Activated CD4-positive, alpha-beta T cell treated with anti-CD3 and anti-CD28 coated beads for 36 hours (primary cell): ENCODE measurements at regions not wholly inside any gene's neighbourhood (a gene's known extent, or its start where the extent isn't known, plus 50 kb on each side); places are given as distances from the start of the nearest gene placed in this dataset.
"Not testable (repeated sequence)": the region's sequence is repeated elsewhere in the genome, so short reads cannot be mapped to it uniquely, and the experiment has no call there.

Experiments
- ATAC-seq: fragments of 200-7000 bp; cut with Tn5 transposase; one replicate; pipeline ENCODE4 v1.10.0; 2021; ENCODE audit warnings: mild to moderate bottlenecking, moderate library complexity
- CTCF ChIA-PET: fragments of 350-600 bp; sonication (Branson Sonifier 250); formaldehyde crosslinking; loops from one replicate; lab custom pipeline; 2021; ENCODE audit warnings: antibody characterized with exemption; lab: Charles Lee
- POLR2A ChIA-PET: fragments of 350-600 bp; sonication (Branson Sonifier 250); formaldehyde crosslinking; loops from one replicate; lab custom pipeline; 2021; ENCODE audit warnings: antibody characterized with exemption, inconsistent platforms; lab: Charles Lee
- DNase-seq: peaks from one replicate; pipeline ENCODE4 v3.0.0-alpha.2; 2020
- H3K27ac Mint-ChIP-seq: one replicate; pipeline ENCODE4 v1.8.0; 2021; ENCODE audit warnings: mixed read lengths
- H3K27me3 Mint-ChIP-seq: one replicate; pipeline ENCODE4 v1.8.0; 2021; ENCODE audit warnings: mixed read lengths
- H3K36me3 Mint-ChIP-seq: one replicate; pipeline ENCODE4 v1.8.0; 2021; ENCODE audit warnings: low read depth, mixed read lengths
- H3K4me1 Mint-ChIP-seq: one replicate; pipeline ENCODE4 v1.8.0; 2021; ENCODE audit warnings: mixed read lengths
- H3K4me3 Mint-ChIP-seq: one replicate; pipeline ENCODE4 v1.8.0; 2021; ENCODE audit warnings: mild to moderate bottlenecking, moderate library complexity, mixed read lengths
- H3K9me3 Mint-ChIP-seq: one replicate; pipeline ENCODE4 v1.8.0; 2021; ENCODE audit warnings: low read depth, mixed read lengths
- intact Hi-C, 2 experiments: fragments of 100-400 bp; cut with DNase I in 1 of 2; cut with micrococcal nuclease in 1 of 2; formaldehyde crosslinking; loops; one replicate each; pipeline versions ENCODE4 v1.14.2 to v1.15.1; 2022 to 2024; cut with DNase I, micrococcal nuclease

GRCh38 chr10:84948644-84949043 lies 620.3 kb downstream of the CCSER2 start:
- intact Hi-C loops: no loop called here
- DNase-seq (no peak), ATAC-seq (no peak)
- Mint-ChIP-seq H3K4me1 (no peaks in the 10 kb centered on the region), H3K36me3 (no peaks in the 10 kb centered on the region), H3K4me3 (no peak overlapping the region), H3K9me3 (no peaks in the 10 kb centered on the region), H3K27me3 (no peaks in the 10 kb centered on the region), H3K27ac (no peak overlapping the region)
- ChIA-PET POLR2A (no interaction called here), CTCF (no interaction called here)

- ChIA-PET CTCF (no interaction called here), POLR2A (no interaction called here)
- Mint-ChIP-seq H3K4me1 (no peaks in the 10 kb centered on the region), H3K36me3 (no peaks in the 10 kb centered on the region), H3K4me3 (no peak overlapping the region), H3K27me3 (no peaks in the 10 kb centered on the region), H3K9me3 (no peaks in the 10 kb centered on the region), H3K27ac (no peak overlapping the region)
- intact Hi-C loops: no loop called here
- ATAC-seq (no peak), DNase-seq (no peak)
Measured at GRCh38 chr10:84951616-84952015, 623.2 kb downstream of the CCSER2 start.

GRCh38 chr10:84957427-84957826 lies 629.0 kb downstream of the CCSER2 start:
- no peaks in the 10 kb centered on the region for H3K4me1 Mint-ChIP-seq
- no peak for DNase-seq
- intact Hi-C loops: no loop called here
- ChIA-PET CTCF (no interaction called here), POLR2A (interaction anchor here (0.5 kb wide), 1 partner anchor 214 kb away, joined by 4 read pairs; no protein-coding TSS in a partner anchor)
- H3K4me3 Mint-ChIP-seq: no peak overlapping the region
- no peak overlapping the region for H3K27ac Mint-ChIP-seq
- no peaks in the 10 kb centered on the region for H3K36me3 Mint-ChIP-seq
- no peaks in the 10 kb centered on the region for H3K9me3 Mint-ChIP-seq
- no peaks in the 10 kb centered on the region for H3K27me3 Mint-ChIP-seq
- ATAC-seq: no peak

- Mint-ChIP-seq H3K27me3 (no peaks in the 10 kb centered on the region), H3K4me3 (no peak overlapping the region), H3K9me3 (no peaks in the 10 kb centered on the region), H3K27ac (no peak overlapping the region), H3K4me1 (no peaks in the 10 kb centered on the region), H3K36me3 (no peaks in the 10 kb centered on the region)
- intact Hi-C loops: no loop called here
- POLR2A ChIA-PET: no interaction called here
- CTCF ChIA-PET: interaction anchor here (1.1 kb wide), 1 partner anchor 16 kb away, joined by 3 read pairs; no protein-coding TSS in a partner anchor
- DNase-seq (no peak), ATAC-seq (no peak)
Measured at GRCh38 chr10:84965468-84965867, 637.1 kb downstream of the CCSER2 start.

DNA sequence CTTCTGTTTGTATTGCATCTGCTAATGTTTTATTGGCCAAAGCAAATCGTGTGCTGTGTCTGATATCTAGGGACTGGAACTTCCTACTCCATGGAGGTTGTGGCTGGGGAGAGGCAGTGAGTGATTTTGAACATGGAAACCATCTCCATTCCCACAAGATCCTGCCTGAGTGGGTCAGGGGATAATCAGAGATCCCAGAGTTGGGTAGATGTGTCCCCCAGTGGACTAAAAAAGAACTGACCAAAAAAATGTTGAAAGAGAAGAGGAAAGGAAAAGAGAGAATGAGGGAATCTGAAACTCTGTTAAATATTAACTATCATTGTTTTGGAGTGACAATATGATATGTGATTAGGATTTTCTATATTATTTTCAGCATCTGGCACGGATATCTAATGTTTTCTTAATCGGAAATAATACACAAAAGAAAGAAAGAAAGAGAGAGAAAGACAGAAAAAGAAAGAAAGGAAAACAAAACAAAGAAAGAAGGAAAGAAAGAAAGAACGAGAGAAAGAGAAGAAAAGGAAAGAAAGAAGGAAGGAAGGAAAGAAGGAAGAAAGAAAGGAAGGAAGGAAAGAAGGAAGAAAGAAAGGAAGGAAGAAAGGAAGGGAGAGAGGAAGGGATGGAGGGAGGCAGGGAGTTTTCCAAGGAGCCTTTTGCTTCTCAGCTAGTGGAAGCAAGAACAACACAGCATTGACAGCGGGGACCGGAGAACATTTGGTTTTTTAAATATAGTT lies 638.5 kb downstream of the CCSER2 start:
- intact Hi-C loops: no loop called here
- CTCF ChIA-PET: no interaction called here
- H3K4me1 Mint-ChIP-seq: no peaks in the 10 kb centered on the region
- ATAC-seq (no peak), DNase-seq (no peak)
- no peaks in the 10 kb centered on the region for H3K27me3 Mint-ChIP-seq
- H3K4me3 Mint-ChIP-seq: no peak overlapping the region
- no peaks in the 10 kb centered on the region for H3K36me3 Mint-ChIP-seq
- POLR2A ChIA-PET: no interaction called here
- H3K27ac Mint-ChIP-seq: no peak overlapping the region
- H3K9me3 Mint-ChIP-seq: no peaks in the 10 kb centered on the region

DNA sequence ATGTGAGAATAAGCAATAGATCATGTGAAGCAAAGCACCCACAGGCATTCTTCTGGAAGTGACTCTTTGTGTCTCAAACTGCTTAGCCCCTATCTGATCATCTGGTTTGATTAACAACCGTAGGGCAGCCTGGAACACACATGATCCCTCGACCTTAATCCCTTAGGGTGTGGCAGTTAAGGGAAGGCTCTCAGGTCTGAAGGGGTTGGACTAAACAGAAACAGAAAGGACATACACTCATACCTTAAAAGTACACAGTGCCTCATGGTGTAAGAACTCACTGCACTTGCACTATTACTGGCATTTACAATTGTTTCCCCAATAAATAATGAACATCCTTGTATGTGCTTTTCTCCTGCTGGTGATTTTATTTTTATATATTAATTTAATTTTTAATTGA lies 640.9 kb downstream of the CCSER2 start:
- H3K27ac Mint-ChIP-seq, CTCF ChIA-PET, ATAC-seq: not testable (repeated sequence)

DNA sequence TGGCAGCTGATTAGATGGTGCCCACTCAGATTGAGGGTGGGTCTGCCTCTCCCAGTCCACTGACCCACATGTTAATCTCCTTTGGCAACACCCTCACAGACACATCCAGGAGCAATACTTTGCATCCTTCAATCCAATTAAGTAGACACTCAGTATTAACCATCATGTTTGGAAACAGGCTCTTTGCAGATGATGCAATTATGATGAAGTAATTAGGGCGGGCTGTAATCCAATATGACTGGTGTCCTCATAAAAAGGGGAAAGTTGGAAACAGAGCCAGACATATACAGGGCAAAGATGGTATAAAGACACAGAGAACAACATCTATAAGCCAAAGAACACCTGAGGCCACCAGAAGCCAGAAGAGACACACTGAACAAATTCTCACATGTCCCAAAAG lies 658.6 kb downstream of the CCSER2 start:
- H3K4me3 Mint-ChIP-seq: no peak overlapping the region
- peaks cover 2% of the 10 kb centered on the region for H3K27me3 Mint-ChIP-seq
- H3K36me3 Mint-ChIP-seq: no peaks in the 10 kb centered on the region
- POLR2A ChIA-PET: no interaction called here
- DNase-seq: no peak
- no peak overlapping the region for H3K27ac Mint-ChIP-seq
- CTCF ChIA-PET: no interaction called here
- no peak for ATAC-seq
- intact Hi-C loops: no loop called here
- no peaks in the 10 kb centered on the region for H3K9me3 Mint-ChIP-seq
- no peaks in the 10 kb centered on the region for H3K4me1 Mint-ChIP-seq

More for the DNA sequence above, 640.9 kb downstream of the CCSER2 start:
- intact Hi-C loops, H3K4me1 Mint-ChIP-seq, POLR2A ChIA-PET, DNase-seq, H3K9me3 Mint-ChIP-seq, H3K27me3 Mint-ChIP-seq, H3K36me3 Mint-ChIP-seq, H3K4me3 Mint-ChIP-seq: not testable (repeated sequence)

DNA sequence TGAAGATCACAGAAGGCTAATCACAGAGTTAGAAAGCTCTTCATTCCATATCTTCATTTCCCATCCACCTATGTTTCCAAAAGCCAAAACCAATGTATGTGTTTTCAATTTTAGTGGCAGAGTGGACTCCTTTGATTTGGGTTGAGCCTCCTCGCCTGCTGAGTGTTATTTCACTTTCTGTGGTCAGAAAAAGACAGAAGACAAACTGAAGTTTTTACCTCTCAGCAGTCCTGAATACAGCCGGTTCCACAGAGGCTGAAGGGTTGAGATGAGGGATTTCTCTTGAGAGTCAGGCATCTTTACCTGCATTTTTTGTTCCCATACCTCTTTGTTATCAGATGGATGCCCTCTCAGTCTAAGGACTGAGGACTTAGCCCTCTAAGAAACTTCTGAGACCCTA lies 659.6 kb downstream of the CCSER2 start:
- ChIA-PET POLR2A (interaction anchor here (0.6 kb wide), 1 partner anchor 27 kb away, joined by 13 read pairs; no protein-coding TSS in a partner anchor), CTCF (no interaction called here)
- no peaks in the 10 kb centered on the region for H3K4me1 Mint-ChIP-seq
- peaks cover 2% of the 10 kb centered on the region for H3K27me3 Mint-ChIP-seq
- no peak for DNase-seq
- H3K27ac Mint-ChIP-seq: no peak overlapping the region
- no peaks in the 10 kb centered on the region for H3K9me3 Mint-ChIP-seq
- no peaks in the 10 kb centered on the region for H3K36me3 Mint-ChIP-seq
- H3K4me3 Mint-ChIP-seq: no peak overlapping the region
- ATAC-seq: no peak
- intact Hi-C loops: no loop called here

DNA sequence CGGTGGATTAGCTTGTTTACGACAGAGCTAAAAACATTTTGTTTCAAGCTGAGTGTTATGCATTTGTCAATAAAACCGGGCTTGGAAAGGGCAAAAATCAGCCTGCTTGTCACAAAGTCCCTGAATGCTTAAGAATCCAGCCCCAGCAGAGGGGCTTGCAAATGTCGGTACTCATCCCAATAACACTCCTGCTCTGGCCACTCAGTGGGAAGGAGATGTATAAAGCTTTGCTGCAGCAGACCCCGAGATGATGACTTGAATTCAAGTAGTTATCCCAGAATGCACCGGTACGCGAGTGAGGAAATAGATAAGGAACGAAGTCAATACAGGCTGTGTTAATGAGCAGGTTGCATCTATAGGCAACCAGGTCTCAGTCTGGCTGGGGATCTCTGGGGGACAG lies 662.3 kb downstream of the CCSER2 start:
- no peaks in the 10 kb centered on the region for H3K36me3 Mint-ChIP-seq
- ChIA-PET POLR2A (no interaction called here), CTCF (interaction anchor here (0.7 kb wide), 1 partner anchor 113 kb away, joined by 3 read pairs; no protein-coding TSS in a partner anchor)
- no peaks in the 10 kb centered on the region for H3K4me1 Mint-ChIP-seq
- H3K27ac Mint-ChIP-seq: no peak overlapping the region
- DNase-seq (no peak), ATAC-seq (no peak)
- H3K27me3 Mint-ChIP-seq: no peaks in the 10 kb centered on the region
- intact Hi-C loops: no loop called here
- H3K4me3 Mint-ChIP-seq: no peak overlapping the region
- no peaks in the 10 kb centered on the region for H3K9me3 Mint-ChIP-seq

- H3K4me3 Mint-ChIP-seq: no peak overlapping the region
- ChIA-PET POLR2A (no interaction called here), CTCF (no interaction called here)
- no peaks in the 10 kb centered on the region for H3K9me3 Mint-ChIP-seq
- no peaks in the 10 kb centered on the region for H3K27me3 Mint-ChIP-seq
- no peak for DNase-seq
- H3K27ac Mint-ChIP-seq: no peak overlapping the region
- intact Hi-C loops: no loop called here
- no peaks in the 10 kb centered on the region for H3K36me3 Mint-ChIP-seq
- no peaks in the 10 kb centered on the region for H3K4me1 Mint-ChIP-seq
- no peak for ATAC-seq
Measured at GRCh38 chr10:84991301-84991700, 662.9 kb downstream of the CCSER2 start.

DNA sequence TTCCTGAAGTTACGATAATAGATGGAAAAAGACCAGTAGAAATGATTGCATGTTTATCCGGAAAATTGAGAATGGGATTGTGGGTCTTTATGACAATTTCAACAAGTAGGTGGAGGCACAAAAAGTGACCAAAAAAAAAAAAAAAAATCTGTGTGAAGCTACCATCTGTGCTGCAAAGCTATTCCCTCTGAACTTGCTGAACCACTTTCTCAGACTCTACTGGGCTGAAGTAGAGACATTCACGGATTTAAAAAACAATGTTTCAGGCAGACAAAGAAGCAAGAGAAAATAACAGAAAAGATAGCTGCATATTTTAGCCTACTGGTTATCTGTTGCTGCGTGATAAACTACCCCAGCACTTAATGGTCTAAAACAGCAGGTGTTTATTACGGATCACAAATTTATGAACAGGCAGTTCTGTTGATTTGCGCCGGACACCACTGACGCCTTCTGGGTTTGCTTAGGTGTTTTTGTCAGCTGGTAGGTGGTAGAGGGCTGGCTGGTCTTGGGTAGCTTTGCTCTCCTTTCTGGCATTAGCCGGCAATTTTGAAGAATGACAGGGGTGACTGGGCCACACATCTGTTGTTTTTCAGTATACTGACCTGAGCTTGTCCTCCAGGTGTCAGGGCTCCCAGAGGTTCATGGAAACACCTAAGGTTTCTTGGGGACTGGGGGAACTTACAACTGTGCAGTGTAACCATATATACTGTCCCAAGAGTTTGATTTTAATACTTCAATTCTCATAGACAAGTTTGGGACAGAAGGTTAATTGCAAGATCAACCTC lies 665.1 kb downstream of the CCSER2 start:
- no peak for ATAC-seq

GRCh38 chr10:84994722-84995121 lies 666.3 kb downstream of the CCSER2 start:
- POLR2A ChIA-PET: no interaction called here
- no peak overlapping the region for H3K27ac Mint-ChIP-seq
- no peaks in the 10 kb centered on the region for H3K36me3 Mint-ChIP-seq
- intact Hi-C loops: no loop called here
- no peaks in the 10 kb centered on the region for H3K9me3 Mint-ChIP-seq
- CTCF ChIA-PET: interaction anchor here (0.8 to 1.3 kb wide), 2 partner anchors 10 to 21 kb away, joined by 3 to 4 read pairs; no protein-coding TSS in a partner anchor
- H3K4me3 Mint-ChIP-seq: no peak overlapping the region
- ATAC-seq: no peak
- peaks cover 3% of the 10 kb centered on the region for H3K27me3 Mint-ChIP-seq
- H3K4me1 Mint-ChIP-seq: no peaks in the 10 kb centered on the region
- no peak for DNase-seq

More for the DNA sequence above, 665.1 kb downstream of the CCSER2 start:
- DNase-seq: no peak
- Mint-ChIP-seq H3K4me3 (no peak overlapping the region), H3K36me3 (no peaks in the 10 kb centered on the region), H3K4me1 (no peaks in the 10 kb centered on the region), H3K27ac (no peak overlapping the region), H3K9me3 (no peaks in the 10 kb centered on the region), H3K27me3 (no peaks in the 10 kb centered on the region)
- ChIA-PET CTCF (interaction anchor here (1.3 kb wide), 1 partner anchor 22 kb away, joined by 4 read pairs; no protein-coding TSS in a partner anchor), POLR2A (no interaction called here)
- intact Hi-C loops: no loop called here
